K562 (cell line): ENCODE measurements at regions not wholly inside any gene's neighbourhood (a gene's known extent, or its start where the extent isn't known, plus 50 kb on each side); places are given as distances from the start of the nearest gene placed in this dataset.

Source experiments
- ATAC-seq: fragments of 200-7000 bp; cut with Tn5 transposase; 3 replicates; pipeline ENCODE4 v1.9.1; 2020; ENCODE audit warnings: moderate library complexity
- BruUV-seq: library from RNA; stranded (reverse); fragments of 400-500 nt; replicated peaks from 2 replicates; lab custom pipeline; 2021; lab: Mats Ljungman, UMichigan
- CTCF ChIA-PET: fragments of 300-600 bp; formaldehyde crosslinking; extraction: SDS; loops from one replicate; lab custom pipeline; 2021; ENCODE audit warnings: low intra/inter-chr PET ratio; lab: Yijun Ruan, JAX
- POLR2A ChIA-PET: fragments of 300-600, 350-650 bp; sonication (Branson Sonifier 250); formaldehyde crosslinking; extraction: SDS; loops from one replicate; lab custom pipeline; 2021; ENCODE audit warnings: antibody characterized with exemption, inconsistent platforms; lab: Yijun Ruan, JAX
- DNase-seq, 4 experiments: peaks; one replicate each; pipeline versions ENCODE4 v3.0.0 to v3.0.0-alpha.2; 2011 to 2018; ENCODE audit warnings: low spot score in 3 of 4, mixed read lengths in 3 of 4; ENCODE audit errors: extremely low read depth in 1 of 4
- FAIRE-seq: peaks from 2 replicates; lab custom pipeline; 2011; peaks lifted over from hg19 to GRCh38; lab: Jason Lieb, UNC
- H2AFZ ChIP-seq: 2 replicates; pipeline ENCODE4 v1.6.0; 2011; ENCODE audit warnings: low read depth, low read length, control low read depth, inconsistent platforms
- H3K27ac ChIP-seq: fragments of 200-600 bp; 3 replicates; pipeline ENCODE4 v1.8.0; 2011; ENCODE audit warnings: low read depth, mild to moderate bottlenecking, control low read depth, inconsistent platforms, low read length, moderate library complexity, mixed read lengths; ENCODE audit errors: extremely low read depth
- H3K27me3 ChIP-seq, 2 experiments: fragments of 300-600 bp in 1 of 2; 2 replicates in 1 of 2; 3 replicates in 1 of 2; pipeline versions ENCODE4 v1.6.0 to v1.8.0; 2011; ENCODE audit warnings: inconsistent platforms in 2 of 2, low read length in 2 of 2, mild to moderate bottlenecking in 1 of 2, mixed read lengths in 1 of 2, moderate library complexity in 1 of 2; ENCODE audit not compliant: control insufficient read depth in 2 of 2, insufficient read depth in 2 of 2
- H3K36me3 ChIP-seq: fragments of 300-600 bp; 3 replicates; pipeline ENCODE4 v1.8.0; 2011; ENCODE audit warnings: mild to moderate bottlenecking, low read length, inconsistent platforms; ENCODE audit not compliant: control insufficient read depth, insufficient read depth
- H3K4me1 ChIP-seq, 2 experiments: fragments of 200-600 bp in 1 of 2; replicated peaks in 1 of 2; 2 replicates in 1 of 2; 3 replicates in 1 of 2; pipeline versions ENCODE4 v1.5.1 to v1.8.0; 2011; ENCODE audit warnings: inconsistent platforms in 2 of 2, low read length in 2 of 2, mild to moderate bottlenecking in 1 of 2, mixed read lengths in 1 of 2, moderate library complexity in 1 of 2; ENCODE audit not compliant: control insufficient read depth in 2 of 2, insufficient read depth in 2 of 2
- H3K4me2 ChIP-seq: 2 replicates; pipeline ENCODE4 v1.6.1; 2011; ENCODE audit warnings: low read length, control low read depth, inconsistent platforms, mixed read lengths; ENCODE audit not compliant: insufficient read depth
- H3K4me3 ChIP-seq: fragments of 200-600 bp; sonication (generic), shearing (Covaris generic); 2 replicates; pipeline ENCODE4 v1.5.1; 2016; ENCODE audit warnings: control low read depth, inconsistent platforms
- H3K79me2 ChIP-seq: fragments of 200-600 bp; 3 replicates; pipeline ENCODE4 v1.8.0; 2011; ENCODE audit warnings: low read length, inconsistent platforms; ENCODE audit not compliant: control insufficient read depth, insufficient read depth
- H3K9ac ChIP-seq, 2 experiments: 2 replicates each; pipeline versions ENCODE4 v1.6.0 to v1.6.1; 2011; ENCODE audit warnings: low read depth in 2 of 2, low read length in 2 of 2, control low read depth in 1 of 2, inconsistent platforms in 1 of 2, mild to moderate bottlenecking in 1 of 2, mixed read lengths in 1 of 2; ENCODE audit not compliant: insufficient read depth in 1 of 2
- H3K9me1 ChIP-seq: one replicate; pipeline ENCODE4 v1.6.0; 2011; ENCODE audit warnings: inconsistent platforms, mild to moderate bottlenecking, low read length, moderate library complexity; ENCODE audit not compliant: control insufficient read depth, insufficient read depth
- H3K9me3 ChIP-seq: replicated peaks from 2 replicates; pipeline ENCODE4 v1.5.1; 2011; ENCODE audit warnings: low read depth, low read length, inconsistent platforms; ENCODE audit not compliant: control insufficient read depth, insufficient read depth
- H4K20me1 ChIP-seq: replicated peaks from 2 replicates; pipeline ENCODE4 v1.6.1; 2011; ENCODE audit warnings: low read length, inconsistent platforms, mixed read lengths; ENCODE audit not compliant: control insufficient read depth, insufficient read depth
- CBX8 ChIP-seq: fragments of 200-600 bp; sonication (generic); IDR thresholded peaks from 2 replicates; pipeline ENCODE4 v1.6.1; 2012; ENCODE audit warnings: borderline replicate concordance, mixed run types, low read depth, mild to moderate bottlenecking, moderate library complexity, mixed read lengths, low read length, control low read depth, inconsistent platforms; ENCODE audit not compliant: poor library complexity, severe bottlenecking; ENCODE audit errors: extremely low read depth
- CREB3 ChIP-seq: fragments of 450-650 bp; conservative IDR thresholded peaks from 2 replicates; pipeline ENCODE4 v1.6.1; 2016; ENCODE audit warnings: missing genetic modification characterization, low read depth, mild to moderate bottlenecking, missing compliant biosample characterization, moderate library complexity
- NFATC3 ChIP-seq: fragments of 450-650 bp; IDR thresholded peaks from 2 replicates; pipeline ENCODE4 v1.6.1; 2017; ENCODE audit warnings: mild to moderate bottlenecking
- PHF20 ChIP-seq: fragments of 450-650 bp; IDR thresholded peaks from 2 replicates; pipeline ENCODE4 v1.6.1; 2018; ENCODE audit not compliant: partially characterized antibody
- SMARCB1 ChIP-seq: IDR thresholded peaks from 2 replicates; pipeline ENCODE4 v1.6.1; 2011; ENCODE audit warnings: improper control_type of control experiment, low read depth; ENCODE audit not compliant: insufficient read length
- TEAD1 ChIP-seq, 2 experiments: fragments of 450-650 bp in 1 of 2; sonication (generic) in 1 of 2; formaldehyde crosslinking; IDR thresholded peaks; 2 replicates each; pipeline versions ENCODE4 v1.4.0 to v1.8.0; 2020 to 2022; ENCODE audit warnings: mild to moderate bottlenecking in 2 of 2, missing genetic modification reagents in 1 of 2
- WGBS: fragments of 100-300 bp; shearing (Covaris generic); methylation state at CpG from one replicate; pipeline ENCODE4 v1.1.6; 2016; ENCODE audit warnings: low coverage, mixed read lengths; ENCODE audit not compliant: insufficient coverage; ENCODE audit errors: missing lambda C conversion rate; 5-methylcytosine and 5-hydroxymethylcytosine counted together
- in situ Hi-C: fragments of 300-500 bp; cut with MboI; formaldehyde crosslinking; loops from 4 replicates; pipeline ENCODE4 v1.15.0; 2018; ENCODE audit warnings: inconsistent platforms, mixed read lengths
- intact Hi-C: fragments of 100-400 bp; cut with micrococcal nuclease; formaldehyde crosslinking; loops from 2 replicates; pipeline ENCODE4 v1.14.2; 2022

- in situ Hi-C loops: no loop called here
Measured at GRCh38 chr3:56916716-56917360, 115.1 kb upstream of the ARHGEF3 start.

More at GRCh38 chr3:56916716-56917360, 115.1 kb upstream of the ARHGEF3 start:
- Histone ChIP-seq H3K9me3 (no peaks in the 10 kb centered on the region), H3K9me1 (no peaks in the 10 kb centered on the region), H3K27ac (no peak overlapping the region), H2AFZ (no peak overlapping the region), H3K9ac (no peak overlapping the region), H3K27me3 (peaks cover 2 to 21% of the 10 kb centered on the region in 2 experiments; a peak in 3 of 5 replicates), H4K20me1 (no peaks in the 10 kb centered on the region), H3K4me3 (no peak overlapping the region), H3K4me2 (no peak overlapping the region), H3K36me3 (no peaks in the 10 kb centered on the region), H3K79me2 (no peaks in the 10 kb centered on the region), H3K4me1 (no peaks in the 10 kb centered on the region; a peak in 1 of 5 replicates)
- FAIRE-seq (no peak), DNase-seq (no peak), ATAC-seq (no peak)
- intact Hi-C loops: no loop called here
- TF ChIP-seq SMARCB1 (no peak), PHF20 (no peak), CREB3 (tag) (no peak), NFATC3 (no peak), TEAD1 (CRISPR knock-in tag; IDR thresholded peaks at IDR 0.05) (no peak), CBX8 (no peak)
- 3% methylated on average over 4 of the region's 4 CpGs for WGBS
- ChIA-PET CTCF (no interaction called here), POLR2A (interaction anchor here (0.7 kb wide), 1 partner anchor 13 kb away, joined by 3 read pairs; no protein-coding TSS in a partner anchor)
- BruUV-seq: no TSS peak
